HepG2 (cell line): ENCODE measurements at regions not wholly inside any gene's neighbourhood (a gene's known extent, or its start where the extent isn't known, plus 50 kb on each side); places are given as distances from the start of the nearest gene placed in this dataset.

ENCODE experiments used
- ATAC-seq: fragments of 200-7000 bp; cut with Tn5 transposase; 3 replicates; pipeline ENCODE4 v1.9.1; 2020; ENCODE audit warnings: mild to moderate bottlenecking, moderate library complexity
- BruUV-seq: library from RNA; stranded (reverse); fragments of 400-500 nt; replicated peaks from 2 replicates; lab custom pipeline; 2021; lab: Mats Ljungman, UMichigan
- CTCF ChIA-PET: fragments of 300-600 bp; formaldehyde crosslinking; extraction: SDS; loops from one replicate; lab custom pipeline; 2021; ENCODE audit warnings: low total read pairs, inconsistent platforms, low intra/inter-chr PET ratio; lab: Yijun Ruan, JAX
- POLR2A ChIA-PET: fragments of 350-600 bp; sonication (Branson Sonifier 250); formaldehyde crosslinking; loops from one replicate; lab custom pipeline; 2020; ENCODE audit warnings: antibody characterized with exemption, inconsistent platforms; lab: Yijun Ruan, JAX
- DNase-seq: peaks from one replicate; pipeline ENCODE4 v3.0.0-alpha.2; 2015; ENCODE audit warnings: low spot score
- FAIRE-seq: peaks from 3 replicates; lab custom pipeline; 2011; peaks lifted over from hg19 to GRCh38; lab: Jason Lieb, UNC
- H2AFZ ChIP-seq: one replicate; pipeline ENCODE4 v1.6.1; 2011; ENCODE audit warnings: low read length, inconsistent platforms
- H3K27ac ChIP-seq: fragments of 300-600 bp; 3 replicates; pipeline ENCODE4 v1.8.0; 2011; ENCODE audit warnings: mixed run types, mild to moderate bottlenecking, mixed read lengths, low read length, inconsistent platforms; ENCODE audit not compliant: insufficient read depth; ENCODE audit errors: extremely low read length
- H3K27me3 ChIP-seq, 2 experiments: fragments of 200-600 bp in 1 of 2; 2 replicates in 1 of 2; 3 replicates in 1 of 2; pipeline versions ENCODE4 v1.6.0 to v1.8.0; 2011; ENCODE audit warnings: low read length in 2 of 2, mild to moderate bottlenecking in 2 of 2, moderate library complexity in 2 of 2, inconsistent platforms in 1 of 2; ENCODE audit not compliant: insufficient read depth in 2 of 2, control insufficient read depth in 1 of 2
- H3K36me3 ChIP-seq, 2 experiments: fragments of 200-600 bp in 1 of 2; replicated peaks in 1 of 2; 2 replicates in 1 of 2; 3 replicates in 1 of 2; pipeline versions ENCODE4 v1.5.1 to v1.8.0; 2011; ENCODE audit warnings: low read length in 2 of 2, inconsistent platforms in 1 of 2; ENCODE audit not compliant: insufficient read depth in 2 of 2, control insufficient read depth in 1 of 2
- H3K4me1 ChIP-seq: 2 replicates; pipeline ENCODE4 v1.5.1; 2012; ENCODE audit warnings: low read length, inconsistent platforms; ENCODE audit not compliant: insufficient read depth
- H3K4me2 ChIP-seq: 2 replicates; pipeline ENCODE4 v1.6.0; 2011; ENCODE audit warnings: low read depth, low read length, inconsistent platforms
- H3K4me3 ChIP-seq, 3 experiments: fragments of 200-600 bp in 1 of 3; sonication (generic), shearing (Covaris generic) in 1 of 3; replicated peaks in 1 of 3; 2 replicates each; pipeline ENCODE4 v1.5.1; 2011 to 2016; ENCODE audit warnings: low read length in 3 of 3, inconsistent platforms in 2 of 3, low read depth in 2 of 3, mild to moderate bottlenecking in 2 of 3, control low read depth in 1 of 3, mixed read lengths in 1 of 3; ENCODE audit not compliant: insufficient read depth in 1 of 3
- H3K79me2 ChIP-seq: one replicate; pipeline ENCODE4 v1.6.1; 2011; ENCODE audit warnings: low read length, inconsistent platforms; ENCODE audit not compliant: insufficient read depth
- H3K9ac ChIP-seq: 2 replicates; pipeline ENCODE4 v1.6.0; 2011; ENCODE audit warnings: mild to moderate bottlenecking, low read depth, low read length, inconsistent platforms; ENCODE audit not compliant: insufficient read depth
- H3K9me3 ChIP-seq: 2 replicates; pipeline ENCODE4 v1.5.1; 2012; ENCODE audit warnings: mild to moderate bottlenecking, low read length
- H4K20me1 ChIP-seq: 2 replicates; pipeline ENCODE4 v1.6.0; 2011; ENCODE audit warnings: inconsistent platforms, mild to moderate bottlenecking, low read length, moderate library complexity; ENCODE audit not compliant: insufficient read depth
- ETV5 ChIP-seq: IDR thresholded peaks from 2 replicates; pipeline ENCODE4 v1.6.1; 2018; ENCODE audit warnings: missing biosample characterization, missing genetic modification reagents, inconsistent platforms, borderline replicate concordance
- HOMEZ ChIP-seq: IDR thresholded peaks from 2 replicates; pipeline ENCODE4 v1.6.1; 2016; ENCODE audit warnings: low read depth
- ISL2 ChIP-seq: sonication (generic); formaldehyde crosslinking; IDR thresholded peaks from 2 replicates; pipeline ENCODE4 v1.5.0; 2020; ENCODE audit warnings: missing genetic modification reagents
- ONECUT2 ChIP-seq: sonication (generic); formaldehyde crosslinking; IDR thresholded peaks from 2 replicates; pipeline ENCODE4 v1.4.0; 2020; ENCODE audit warnings: missing genetic modification reagents
- SOX13 ChIP-seq, 3 experiments: fragments of 450-650 bp in 1 of 3; sonication (generic) in 1 of 3; formaldehyde crosslinking in 1 of 3; IDR thresholded peaks in 2 of 3; conservative IDR thresholded peaks in 1 of 3; 2 replicates each; pipeline versions ENCODE4 v1.5.0 to v1.6.1; 2016 to 2020; ENCODE audit warnings: antibody characterized with exemption in 1 of 3, mild to moderate bottlenecking in 1 of 3, missing compliant biosample characterization in 1 of 3, missing genetic modification reagents in 1 of 3, moderate library complexity in 1 of 3
- SP5 ChIP-seq: IDR thresholded peaks from 2 replicates; pipeline ENCODE4 v1.6.1; 2016; ENCODE audit warnings: low read depth, borderline replicate concordance
- SSRP1 ChIP-seq: IDR thresholded peaks from 2 replicates; pipeline ENCODE4 v1.6.1; 2016; ENCODE audit warnings: control low read depth
- THAP11 ChIP-seq: IDR thresholded peaks from 2 replicates; pipeline ENCODE4 v1.6.1; 2016; ENCODE audit warnings: missing biosample characterization, missing genetic modification reagents
- ZBTB25 ChIP-seq: IDR thresholded peaks from 2 replicates; pipeline ENCODE4 v1.6.1; 2018; ENCODE audit warnings: missing genetic modification reagents
- ZBTB38 ChIP-seq: sonication (generic); formaldehyde crosslinking; IDR thresholded peaks from 2 replicates; pipeline ENCODE4 v1.5.1; 2020; ENCODE audit warnings: mild to moderate bottlenecking, missing genetic modification reagents
- ZMAT5 ChIP-seq: sonication (generic); formaldehyde crosslinking; IDR thresholded peaks from 2 replicates; pipeline ENCODE4 v1.5.0; 2020; ENCODE audit warnings: mild to moderate bottlenecking, low read depth, missing genetic modification reagents, borderline replicate concordance
- ZNF143 ChIP-seq: sonication (generic); formaldehyde crosslinking; IDR thresholded peaks from 2 replicates; pipeline ENCODE4 v1.4.0; 2020; ENCODE audit warnings: missing genetic modification reagents
- ZNF275 ChIP-seq: sonication (generic); formaldehyde crosslinking; IDR thresholded peaks from 2 replicates; pipeline ENCODE4 v1.8.0; 2022; ENCODE audit warnings: missing genetic modification reagents, mild to moderate bottlenecking, inconsistent platforms, borderline replicate concordance
- ZNF576 ChIP-seq: sonication (generic); formaldehyde crosslinking; IDR thresholded peaks from 2 replicates; pipeline ENCODE4 v1.4.0; 2020; ENCODE audit warnings: mild to moderate bottlenecking, missing genetic modification reagents
- ZNF589 ChIP-seq: sonication (generic); formaldehyde crosslinking; conservative IDR thresholded peaks from 2 replicates; pipeline ENCODE4 v1.8.0; 2022; ENCODE audit warnings: mild to moderate bottlenecking, moderate library complexity, missing genetic modification reagents
- ZNF598 ChIP-seq: sonication (generic); formaldehyde crosslinking; IDR thresholded peaks from 2 replicates; pipeline ENCODE4 v1.5.1; 2020; ENCODE audit warnings: mild to moderate bottlenecking, missing genetic modification reagents, borderline replicate concordance
- ZNF75D ChIP-seq: sonication (generic); formaldehyde crosslinking; IDR thresholded peaks from 2 replicates; pipeline ENCODE4 v1.8.1; 2023; ENCODE audit warnings: missing genetic modification reagents, mild to moderate bottlenecking, borderline replicate concordance
- WGBS: methylation state at CpG from one replicate; pipeline ENCODE4 v1.1.6; 2017; ENCODE audit warnings: low lambda C conversion rate; 5-methylcytosine and 5-hydroxymethylcytosine counted together
- in situ Hi-C: cut with HindIII; loops from 2 replicates; pipeline ENCODE4 v1.10.0; 2017; ENCODE audit warnings: low pct_unique_long_range_greater_than_20kb; ENCODE audit not compliant: extremely low pct_ligation_motif_present
- intact Hi-C: fragments of 100-400 bp; cut with micrococcal nuclease; formaldehyde crosslinking; loops from one replicate; pipeline ENCODE4 v1.10.0; 2022; ENCODE audit not compliant: unreplicated experiment

GRCh38 chr10:125316436-125316835 lies 156.1 kb upstream of the CTBP2 start:
- H3K27ac ChIP-seq = no peak overlapping the region
- H4K20me1 ChIP-seq = no peaks in the 10 kb centered on the region
- no peak overlapping the region for H3K4me2 ChIP-seq
- DNase-seq (no peak), ATAC-seq (no peak), FAIRE-seq (no peak)
- intact Hi-C loops (no loop called here), in situ Hi-C loops (no loop called here)
- 25% methylated on average over 3 of the region's 3 CpGs for WGBS
- H2AFZ ChIP-seq = no peak overlapping the region
- ChIA-PET POLR2A (no interaction called here), CTCF (no interaction called here)
- no peak overlapping the region for H3K9ac ChIP-seq
- H3K4me1 ChIP-seq = no peaks in the 10 kb centered on the region
- H3K27me3 ChIP-seq = no peaks in the 10 kb centered on the region
- no TSS peak for BruUV-seq
- no peaks in the 10 kb centered on the region for H3K79me2 ChIP-seq
- TF ChIP-seq SP5 = no peak
- no peak for TF ChIP-seq ONECUT2 (CRISPR knock-in tag)
- TF ChIP-seq ZNF589 (CRISPR knock-in tag) = no peak
- TF ChIP-seq ISL2 (CRISPR knock-in tag) = no peak
- TF ChIP-seq ZNF143 (CRISPR knock-in tag) = no peak
- TF ChIP-seq ZMAT5 = no peak
- no peak for TF ChIP-seq HOMEZ (CRISPR knock-in tag)
- no peak for TF ChIP-seq ZBTB38 (CRISPR knock-in tag)
- TF ChIP-seq THAP11 (CRISPR knock-in tag) = no peak
- no peak for TF ChIP-seq ZNF75D (CRISPR knock-in tag)
- TF ChIP-seq SOX13 (IDR thresholded peaks at IDR 0.05) = no peak
- TF ChIP-seq SOX13 (CRISPR knock-in tag; conservative IDR thresholded peaks at IDR 0.05 in 1 of 2, IDR thresholded peaks at IDR 0.05 in 1 of 2) = no peak
- TF ChIP-seq ZNF598 (CRISPR knock-in tag) = no peak
- no peak for TF ChIP-seq ZNF576 (CRISPR knock-in tag)
- TF ChIP-seq ZNF275 (CRISPR knock-in tag) = no peak
- TF ChIP-seq ETV5 (CRISPR knock-in tag) = no peak
- no peak for TF ChIP-seq SSRP1 (CRISPR knock-in tag)
- TF ChIP-seq ZBTB25 (CRISPR knock-in tag) = no peak
- H3K9me3 ChIP-seq = no peaks in the 10 kb centered on the region
- H3K4me3 ChIP-seq = no peak overlapping the region
- no peaks in the 10 kb centered on the region for H3K36me3 ChIP-seq
